ENCODE measurements at regions not wholly inside any gene's neighbourhood (a gene's known extent, or its start where the extent isn't known, plus 50 kb on each side); places are given as distances from the start of the nearest gene placed in this dataset.

- no peaks in the 10 kb centered on the region for H3K9me3 ChIP-seq (ENCODE audit: low read depth, low read length, poor library complexity, severe bottlenecking)
- DNase-seq (ENCODE audit: low spot score) = no peak
- H3K4me3 ChIP-seq (ENCODE audit: low read depth, low read length, poor library complexity, severe bottlenecking) = no peak overlapping the region
- POLR2A ChIA-PET (ENCODE audit: low non-redundant PET) = no interaction called here
- no peak overlapping the region for H3K27ac ChIP-seq (ENCODE audit: low read depth, low read length, poor library complexity, severe bottlenecking)
- intact Hi-C loops (cut with micrococcal nuclease; ENCODE audit: unreplicated experiment) = no loop called here
- no peaks in the 10 kb centered on the region for H3K27me3 ChIP-seq (replicated peaks; ENCODE audit: insufficient read depth, low read depth, low read length, poor library complexity)
- no peaks in the 10 kb centered on the region for H3K4me1 ChIP-seq (ENCODE audit: insufficient read depth, low read length, poor library complexity, severe bottlenecking)
- CTCF ChIA-PET = no interaction called here
- no TSS peak for BruUV-seq (replicated peaks)
- no peak for TF ChIP-seq CTCF (conservative IDR thresholded peaks at IDR 0.05; ENCODE audit: low read depth, low read length)
- no peak for TF ChIP-seq EZH2 (IDR thresholded peaks at IDR 0.05; ENCODE audit: borderline replicate concordance, low read depth, low read length, poor library complexity, severe bottlenecking)
- H3K36me3 ChIP-seq (ENCODE audit: insufficient read depth, low read length, poor library complexity, severe bottlenecking) = no peaks in the 10 kb centered on the region
These were observed 62.2 kb downstream of the FAM241B start for GRCh38 chr10:69692267-69692666.

DNA sequence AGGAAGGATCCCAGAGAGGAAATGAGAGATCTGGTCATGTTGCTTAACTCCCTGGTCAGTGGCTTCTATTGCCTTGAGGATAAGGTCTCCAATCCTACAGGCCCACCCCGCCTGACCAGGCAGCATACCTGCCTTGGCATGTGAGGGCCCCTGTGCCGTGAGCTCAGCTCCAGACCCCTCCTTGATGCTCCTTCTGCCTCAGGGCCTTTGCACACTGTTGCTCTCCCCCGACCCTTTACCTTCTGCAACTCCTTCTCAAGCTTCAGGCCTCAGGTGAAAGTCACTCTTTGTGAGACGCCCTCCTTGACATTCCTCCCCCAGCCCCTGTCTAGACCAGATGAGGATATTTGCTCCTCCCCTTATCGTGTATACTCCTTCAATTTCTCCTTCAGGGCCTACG, 62.8 kb downstream of the FAM241B start:
- no TSS peak for BruUV-seq (replicated peaks)
- H3K4me3 ChIP-seq (ENCODE audit: low read depth, low read length, poor library complexity, severe bottlenecking) = no peak overlapping the region
- no peaks in the 10 kb centered on the region for H3K36me3 ChIP-seq (ENCODE audit: insufficient read depth, low read length, poor library complexity, severe bottlenecking)
- intact Hi-C loops (cut with micrococcal nuclease; ENCODE audit: unreplicated experiment) = no loop called here
- H3K9me3 ChIP-seq (ENCODE audit: low read depth, low read length, poor library complexity, severe bottlenecking) = no peaks in the 10 kb centered on the region
- DNase-seq (ENCODE audit: low spot score) = no peak
- ChIA-PET POLR2A (ENCODE audit: low non-redundant PET) (no interaction called here), CTCF (no interaction called here)
- TF ChIP-seq EZH2 (IDR thresholded peaks at IDR 0.05; ENCODE audit: borderline replicate concordance, low read depth, low read length, poor library complexity, severe bottlenecking) (no peak), CTCF (conservative IDR thresholded peaks at IDR 0.05; ENCODE audit: low read depth, low read length) (no peak)
- H3K4me1 ChIP-seq (ENCODE audit: insufficient read depth, low read length, poor library complexity, severe bottlenecking) = no peaks in the 10 kb centered on the region
- H3K27me3 ChIP-seq (replicated peaks; ENCODE audit: insufficient read depth, low read depth, low read length, poor library complexity) = peaks cover 4% of the 10 kb centered on the region
- H3K27ac ChIP-seq (ENCODE audit: low read depth, low read length, poor library complexity, severe bottlenecking) = no peak overlapping the region

- no peaks in the 10 kb centered on the region for H3K9me3 ChIP-seq (ENCODE audit: low read depth, low read length, poor library complexity, severe bottlenecking)
- TF ChIP-seq CTCF (conservative IDR thresholded peaks at IDR 0.05; ENCODE audit: low read depth, low read length) (no peak), EZH2 (IDR thresholded peaks at IDR 0.05; ENCODE audit: borderline replicate concordance, low read depth, low read length, poor library complexity, severe bottlenecking) (no peak)
- ChIA-PET CTCF (no interaction called here), POLR2A (ENCODE audit: low non-redundant PET) (no interaction called here)
- H3K36me3 ChIP-seq (ENCODE audit: insufficient read depth, low read length, poor library complexity, severe bottlenecking) = no peaks in the 10 kb centered on the region
- intact Hi-C loops (cut with micrococcal nuclease; ENCODE audit: unreplicated experiment) = no loop called here
- H3K27me3 ChIP-seq (replicated peaks; ENCODE audit: insufficient read depth, low read depth, low read length, poor library complexity) = peaks cover 6% of the 10 kb centered on the region
- no peak overlapping the region for H3K4me3 ChIP-seq (ENCODE audit: low read depth, low read length, poor library complexity, severe bottlenecking)
- no peak overlapping the region for H3K27ac ChIP-seq (ENCODE audit: low read depth, low read length, poor library complexity, severe bottlenecking)
- no TSS peak for BruUV-seq (replicated peaks)
- no peaks in the 10 kb centered on the region for H3K4me1 ChIP-seq (ENCODE audit: insufficient read depth, low read length, poor library complexity, severe bottlenecking)
- no peak for DNase-seq (ENCODE audit: low spot score)
These were observed 63.8 kb downstream of the FAM241B start for GRCh38 chr10:69693886-69694285.
